Esophagus muscularis mucosa (tissue), 4 donors: ENCODE measurements at regions not wholly inside any gene's neighbourhood (a gene's known extent, or its start where the extent isn't known, plus 50 kb on each side); places are given as distances from the start of the nearest gene placed in this dataset.
"Not testable (repeated sequence)": the region's sequence is repeated elsewhere in the genome, so short reads cannot be mapped to it uniquely, and the experiment has no call there.

ENCODE experiments used
- DNase-seq: peaks from one replicate; pipeline ENCODE4 v3.0.0-alpha.2; 2017; ENCODE audit errors: extremely low spot score
- H3K27ac ChIP-seq, 4 donors: fragments of 200-600 bp; sonication (generic); replicated peaks in 1 of 4; 1 replicate in 3 of 4; 2 replicates in 1 of 4; pipeline ENCODE4 v1.5.1; 2016 to 2019; ENCODE audit warnings: mild to moderate bottlenecking in 1 of 4
- H3K27me3 ChIP-seq, 4 donors: fragments of 200-600 bp; sonication (generic); one replicate each; pipeline versions ENCODE4 v1.5.1 to v1.6.0; 2016 to 2019
- H3K36me3 ChIP-seq, 4 donors: fragments of 200-600 bp; sonication (generic); one replicate each; pipeline ENCODE4 v1.5.1; 2016 to 2019
- H3K4me1 ChIP-seq, 4 donors: fragments of 200-600 bp; sonication (generic); one replicate each; pipeline ENCODE4 v1.5.1; 2016 to 2019
- H3K4me3 ChIP-seq, 4 donors: fragments of 200-600 bp; sonication (generic); 1 replicate in 2 of 4; 2 replicates in 2 of 4; pipeline ENCODE4 v1.5.1; 2016 to 2019; ENCODE audit warnings: mild to moderate bottlenecking in 4 of 4, moderate library complexity in 1 of 4
- H3K9me3 ChIP-seq, 4 donors: fragments of 200-600 bp; sonication (generic); 1 replicate in 3 of 4; 2 replicates in 1 of 4; pipeline ENCODE4 v1.5.1; 2016 to 2019
- EP300 ChIP-seq: sonication (generic); formaldehyde crosslinking; IDR thresholded peaks from one replicate; pipeline ENCODE4 v1.6.1; 2017; ENCODE audit warnings: antibody characterized with exemption
- POLR2A ChIP-seq: fragments of 450-650 bp; IDR thresholded peaks from one replicate; pipeline ENCODE4 v1.6.1; 2017; ENCODE audit warnings: antibody characterized with exemption, moderate library complexity, mild to moderate bottlenecking, low read depth
- POLR2AphosphoS5 ChIP-seq, 2 donors: sonication (generic); formaldehyde crosslinking; IDR thresholded peaks; one replicate each; pipeline ENCODE4 v1.6.1; 2017; ENCODE audit warnings: antibody characterized with exemption in 2 of 2
- WGBS: methylation state at CpG from one replicate; pipeline ENCODE4 v1.1.5; 2018; 5-methylcytosine and 5-hydroxymethylcytosine counted together
- intact Hi-C: fragments of 100-400 bp; cut with DNase I; formaldehyde crosslinking; loops from one replicate; pipeline ENCODE4 v1.15.1; 2023
- TF ChIP-seq, protein P1 (sequence below), 3 experiments: fragments of 200-600 bp in 2 of 3; fragments of 450-650 bp in 1 of 3; sonication (generic) in 2 of 3; IDR thresholded peaks; one replicate each; pipeline ENCODE4 v1.5.1; 2017 to 2019; ENCODE audit warnings: antibody characterized with exemption in 3 of 3, mild to moderate bottlenecking in 2 of 3, moderate library complexity in 1 of 3

DNA sequence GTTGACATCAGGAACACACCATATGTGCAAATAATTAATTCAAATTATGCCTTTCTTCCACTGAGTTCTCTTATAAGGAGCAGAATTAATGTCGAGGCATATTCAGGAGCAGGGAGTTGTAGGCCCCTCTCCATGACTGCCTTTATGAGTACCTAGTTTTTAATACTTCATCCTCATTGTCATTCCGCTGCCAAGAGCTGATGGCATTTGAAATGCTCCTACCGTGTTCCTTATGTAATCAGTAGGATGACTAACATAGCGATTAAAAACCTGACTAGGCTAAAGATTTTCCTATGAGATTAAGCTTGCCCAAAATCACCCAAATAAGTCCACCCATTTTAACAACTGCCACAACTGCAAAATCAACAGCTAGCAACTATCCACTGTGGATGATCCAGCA lies 220.6 kb downstream of the DHX15 start:
- intact Hi-C loops = no loop called here
- no peaks in the 10 kb centered on the region for H3K27me3 ChIP-seq
- H3K4me3 ChIP-seq = no peak overlapping the region
- DNase-seq = no peak
- no peaks in the 10 kb centered on the region for H3K9me3 ChIP-seq
- H3K36me3 ChIP-seq = no peaks in the 10 kb centered on the region
- peaks cover 0 to 17% (median 17%) of the 10 kb centered on the region in 4 donors for H3K4me1 ChIP-seq
- TF ChIP-seq POLR2AphosphoS5 (IDR thresholded peaks at IDR 0.05) (no peak), POLR2A (no peak), EP300 (no peak)
- TF ChIP-seq, protein P1, sequence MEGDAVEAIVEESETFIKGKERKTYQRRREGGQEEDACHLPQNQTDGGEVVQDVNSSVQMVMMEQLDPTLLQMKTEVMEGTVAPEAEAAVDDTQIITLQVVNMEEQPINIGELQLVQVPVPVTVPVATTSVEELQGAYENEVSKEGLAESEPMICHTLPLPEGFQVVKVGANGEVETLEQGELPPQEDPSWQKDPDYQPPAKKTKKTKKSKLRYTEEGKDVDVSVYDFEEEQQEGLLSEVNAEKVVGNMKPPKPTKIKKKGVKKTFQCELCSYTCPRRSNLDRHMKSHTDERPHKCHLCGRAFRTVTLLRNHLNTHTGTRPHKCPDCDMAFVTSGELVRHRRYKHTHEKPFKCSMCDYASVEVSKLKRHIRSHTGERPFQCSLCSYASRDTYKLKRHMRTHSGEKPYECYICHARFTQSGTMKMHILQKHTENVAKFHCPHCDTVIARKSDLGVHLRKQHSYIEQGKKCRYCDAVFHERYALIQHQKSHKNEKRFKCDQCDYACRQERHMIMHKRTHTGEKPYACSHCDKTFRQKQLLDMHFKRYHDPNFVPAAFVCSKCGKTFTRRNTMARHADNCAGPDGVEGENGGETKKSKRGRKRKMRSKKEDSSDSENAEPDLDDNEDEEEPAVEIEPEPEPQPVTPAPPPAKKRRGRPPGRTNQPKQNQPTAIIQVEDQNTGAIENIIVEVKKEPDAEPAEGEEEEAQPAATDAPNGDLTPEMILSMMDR (IDR thresholded peaks at IDR 0.05) = no peak
- peak overlapping the region in 1 of 4 donors; percentile 7 for H3K27ac ChIP-seq
- WGBS = 50% methylated on average over 4 of the region's 4 CpGs

- 93% methylated on average over 4 of the region's 4 CpGs for WGBS
- intact Hi-C loops = no loop called here
- no peak for DNase-seq
- no peak overlapping the region for H3K4me3 ChIP-seq
- no peaks in the 10 kb centered on the region for H3K36me3 ChIP-seq
- TF ChIP-seq, protein P1 (IDR thresholded peaks at IDR 0.05) = no peak
- no peak for TF ChIP-seq POLR2A
- no peak for TF ChIP-seq EP300
- no peak for TF ChIP-seq POLR2AphosphoS5 (IDR thresholded peaks at IDR 0.05)
- H3K9me3 ChIP-seq = no peaks in the 10 kb centered on the region
- H3K27ac ChIP-seq = no peak overlapping the region
- no peaks in the 10 kb centered on the region for H3K4me1 ChIP-seq
- H3K27me3 ChIP-seq = no peaks in the 10 kb centered on the region
These were observed 232.2 kb downstream of the DHX15 start for GRCh38 chr4:24352112-24352511.

DNA sequence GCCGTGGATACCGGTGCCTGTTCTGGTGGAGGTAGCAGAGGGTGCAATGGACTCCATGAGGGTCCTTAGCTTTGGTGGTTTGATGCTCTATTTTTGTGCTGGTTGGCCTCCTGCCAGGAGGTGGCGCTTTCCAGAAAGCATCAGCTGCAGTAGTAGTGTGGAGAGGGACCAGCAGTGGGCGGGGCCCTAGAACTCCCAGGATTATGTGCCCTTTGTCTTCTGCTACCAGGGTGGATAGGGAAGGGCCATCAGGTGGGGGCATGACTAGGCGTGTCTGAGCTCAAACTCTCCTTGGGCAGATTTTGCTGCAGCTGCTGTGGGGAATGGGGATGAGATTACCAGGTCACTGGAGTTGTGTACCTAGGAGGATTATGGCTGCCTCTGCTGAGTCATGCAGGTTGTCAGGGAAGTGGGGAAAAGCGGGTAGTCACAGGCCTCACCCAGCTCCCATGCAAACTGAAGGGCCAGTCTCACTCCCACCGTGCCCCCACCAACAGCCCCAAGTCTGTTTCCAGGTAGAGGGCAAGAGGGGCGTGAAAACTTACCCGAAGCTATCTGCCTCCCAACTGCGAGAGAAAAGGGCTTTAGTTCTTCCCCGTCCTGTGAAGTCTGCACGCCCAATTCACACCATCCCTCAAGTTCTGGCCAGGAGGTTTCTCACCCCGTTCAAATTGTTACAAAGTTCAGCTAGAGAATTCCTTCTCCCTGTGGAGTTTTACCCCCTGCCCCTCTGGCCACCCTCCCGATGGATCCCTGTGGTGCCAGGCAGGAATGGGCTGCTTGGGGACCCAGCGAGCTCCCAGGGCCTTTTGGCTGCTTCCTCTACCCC lies 235.0 kb downstream of the DHX15 start:
- H3K9me3 ChIP-seq, H3K27me3 ChIP-seq, intact Hi-C loops, H3K4me3 ChIP-seq, H3K36me3 ChIP-seq, H3K27ac ChIP-seq, H3K4me1 ChIP-seq: not testable (repeated sequence)
- WGBS = 82% methylated on average over 13 of the region's 15 CpGs
- peak; percentile 21 for DNase-seq

DNA sequence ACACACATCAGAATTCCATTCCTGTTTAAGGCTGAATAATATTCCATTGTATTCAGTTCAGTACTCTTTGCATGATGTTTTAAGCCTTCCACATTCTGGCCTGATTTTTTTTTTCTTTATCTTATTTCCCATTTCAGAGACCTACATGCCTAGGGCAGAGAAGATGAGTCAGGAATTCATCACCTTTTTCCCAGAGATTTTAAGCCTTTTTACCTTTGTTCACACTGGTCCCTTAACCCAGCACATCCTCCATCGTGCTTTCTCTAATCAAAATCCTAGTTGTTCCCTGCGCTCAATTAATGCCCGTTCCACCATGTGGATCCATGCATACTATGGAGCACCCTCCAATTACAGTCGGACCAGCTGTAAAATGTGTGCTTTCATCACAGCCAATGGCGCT lies 245.1 kb downstream of the DHX15 start:
- no peaks in the 10 kb centered on the region for H3K36me3 ChIP-seq
- WGBS = 92% methylated on average over 5 of the region's 5 CpGs
- TF ChIP-seq, protein P1 (IDR thresholded peaks at IDR 0.05) = no peak
- TF ChIP-seq EP300 = no peak
- TF ChIP-seq POLR2A = no peak
- TF ChIP-seq POLR2AphosphoS5 (IDR thresholded peaks at IDR 0.05) = no peak

GRCh38 chr4:24337451-24338190 lies 246.7 kb downstream of the DHX15 start:
- Histone ChIP-seq H3K4me3 (no peak overlapping the region), H3K9me3 (no peaks in the 10 kb centered on the region), H3K27ac (no peak overlapping the region), H3K27me3 (no peaks in the 10 kb centered on the region), H3K4me1 (no peaks in the 10 kb centered on the region), H3K36me3 (no peaks in the 10 kb centered on the region)
- WGBS = 90% methylated on average over 13 of the region's 13 CpGs
- intact Hi-C loops = no loop called here
- TF ChIP-seq EP300 (no peak), POLR2A (no peak), POLR2AphosphoS5 (IDR thresholded peaks at IDR 0.05) (no peak)
- TF ChIP-seq, protein P1 (IDR thresholded peaks at IDR 0.05) = no peak
- peak; percentile 60 for DNase-seq

More for the DNA sequence above, 245.1 kb downstream of the DHX15 start:
- Histone ChIP-seq H3K4me3 (no peak overlapping the region), H3K27me3 (no peaks in the 10 kb centered on the region), H3K27ac (no peak overlapping the region), H3K4me1 (no peaks in the 10 kb centered on the region), H3K9me3 (no peaks in the 10 kb centered on the region)
- intact Hi-C loops = no loop called here
- DNase-seq = peak; percentile 57
